ENCODE measurements at regions not wholly inside any gene's neighbourhood (a gene's known extent, or its start where the extent isn't known, plus 50 kb on each side); places are given as distances from the start of the nearest gene placed in this dataset.

DNA sequence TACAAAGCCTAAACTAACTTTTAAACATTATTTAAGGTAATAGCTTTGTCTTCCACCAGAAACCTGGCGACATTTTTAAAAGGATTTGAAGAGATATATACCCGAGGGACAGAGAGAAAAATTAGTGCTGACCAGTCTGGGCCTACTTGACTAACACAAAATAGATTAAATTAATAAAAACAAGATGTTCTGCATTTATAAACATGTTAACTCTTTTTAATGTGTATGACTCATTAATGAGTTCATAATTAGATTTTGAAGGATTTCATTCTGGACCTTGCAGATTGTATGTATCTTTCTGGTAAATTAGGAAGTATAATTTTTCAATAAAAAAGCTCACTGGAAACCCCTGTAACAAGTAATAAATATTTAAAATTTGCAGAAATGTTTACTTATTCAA, 459.1 kb upstream of the CDH9 start:
- no peak for ATAC-seq (ENCODE audit: insufficient read depth, low read depth)
- Histone ChIP-seq H3K9ac (ENCODE audit: low read depth, low read length) (no peak overlapping the region), H2AFZ (ENCODE audit: low read depth, low read length) (no peak overlapping the region), H3K27ac (ENCODE audit: low read length) (no peak overlapping the region), H3K4me2 (ENCODE audit: insufficient read depth, low read length) (no peak overlapping the region), H4K20me1 (ENCODE audit: insufficient read depth, low read length) (no peaks in the 10 kb centered on the region), H3K9me3 (ENCODE audit: insufficient read depth, low read length, severe bottlenecking) (no peaks in the 10 kb centered on the region), H3K79me2 (ENCODE audit: insufficient read depth, low read length) (no peaks in the 10 kb centered on the region), H3K36me3 (ENCODE audit: insufficient read depth, low read length) (no peaks in the 10 kb centered on the region), H3K4me3 (ENCODE audit: low read depth in 1 of 2, low read length in 2 of 2) (no peak overlapping the region), H3K4me1 (ENCODE audit: insufficient read depth, low read length) (no peaks in the 10 kb centered on the region), H3K27me3 (ENCODE audit: insufficient read depth, low read length, poor library complexity) (no peaks in the 10 kb centered on the region)
- TF ChIP-seq, protein P1, sequence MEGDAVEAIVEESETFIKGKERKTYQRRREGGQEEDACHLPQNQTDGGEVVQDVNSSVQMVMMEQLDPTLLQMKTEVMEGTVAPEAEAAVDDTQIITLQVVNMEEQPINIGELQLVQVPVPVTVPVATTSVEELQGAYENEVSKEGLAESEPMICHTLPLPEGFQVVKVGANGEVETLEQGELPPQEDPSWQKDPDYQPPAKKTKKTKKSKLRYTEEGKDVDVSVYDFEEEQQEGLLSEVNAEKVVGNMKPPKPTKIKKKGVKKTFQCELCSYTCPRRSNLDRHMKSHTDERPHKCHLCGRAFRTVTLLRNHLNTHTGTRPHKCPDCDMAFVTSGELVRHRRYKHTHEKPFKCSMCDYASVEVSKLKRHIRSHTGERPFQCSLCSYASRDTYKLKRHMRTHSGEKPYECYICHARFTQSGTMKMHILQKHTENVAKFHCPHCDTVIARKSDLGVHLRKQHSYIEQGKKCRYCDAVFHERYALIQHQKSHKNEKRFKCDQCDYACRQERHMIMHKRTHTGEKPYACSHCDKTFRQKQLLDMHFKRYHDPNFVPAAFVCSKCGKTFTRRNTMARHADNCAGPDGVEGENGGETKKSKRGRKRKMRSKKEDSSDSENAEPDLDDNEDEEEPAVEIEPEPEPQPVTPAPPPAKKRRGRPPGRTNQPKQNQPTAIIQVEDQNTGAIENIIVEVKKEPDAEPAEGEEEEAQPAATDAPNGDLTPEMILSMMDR (IDR thresholded peaks at IDR 0.05; ENCODE audit: borderline replicate concordance, extremely low read depth, low read length, poor library complexity, severe bottlenecking), result no peak
- no peak for TF ChIP-seq EZH2 (IDR thresholded peaks at IDR 0.05; ENCODE audit: borderline replicate concordance, low read depth, low read length, severe bottlenecking)
- DNase-seq, result no peak

DNA sequence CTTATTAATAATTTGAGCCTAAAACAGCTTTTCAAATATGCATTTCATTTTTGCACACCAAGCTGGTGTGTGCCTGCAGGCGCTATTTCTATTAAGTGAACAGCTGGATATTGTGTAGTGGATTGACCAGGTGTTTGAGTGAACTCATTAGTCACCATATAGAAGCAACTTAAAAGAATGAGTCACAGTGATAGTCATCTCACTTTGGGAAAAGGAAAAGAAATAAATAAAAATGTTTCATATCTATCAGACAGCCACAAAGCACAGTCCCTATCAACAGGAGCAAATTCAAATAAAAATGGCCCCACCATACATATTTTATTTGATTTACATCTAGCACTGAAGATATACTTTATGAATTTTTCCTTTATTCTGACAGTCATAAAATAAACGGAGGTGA, 456.5 kb upstream of the CDH9 start:
- Histone ChIP-seq H4K20me1 (ENCODE audit: insufficient read depth, low read length) (no peaks in the 10 kb centered on the region), H2AFZ (ENCODE audit: low read depth, low read length) (no peak overlapping the region), H3K9me3 (ENCODE audit: insufficient read depth, low read length, severe bottlenecking) (no peaks in the 10 kb centered on the region), H3K4me2 (ENCODE audit: insufficient read depth, low read length) (no peak overlapping the region), H3K79me2 (ENCODE audit: insufficient read depth, low read length) (no peaks in the 10 kb centered on the region), H3K36me3 (ENCODE audit: insufficient read depth, low read length) (no peaks in the 10 kb centered on the region), H3K27me3 (ENCODE audit: insufficient read depth, low read length, poor library complexity) (no peaks in the 10 kb centered on the region), H3K4me1 (ENCODE audit: insufficient read depth, low read length) (no peaks in the 10 kb centered on the region), H3K9ac (ENCODE audit: low read depth, low read length) (no peak overlapping the region), H3K27ac (ENCODE audit: low read length) (no peak overlapping the region), H3K4me3 (ENCODE audit: low read depth in 1 of 2, low read length in 2 of 2) (no peak overlapping the region)
- ATAC-seq (ENCODE audit: insufficient read depth, low read depth) (no peak), DNase-seq (no peak)
- TF ChIP-seq, protein P1 (IDR thresholded peaks at IDR 0.05; ENCODE audit: borderline replicate concordance, extremely low read depth, low read length, poor library complexity, severe bottlenecking), result no peak
- no peak for TF ChIP-seq EZH2 (IDR thresholded peaks at IDR 0.05; ENCODE audit: borderline replicate concordance, low read depth, low read length, severe bottlenecking)

DNA sequence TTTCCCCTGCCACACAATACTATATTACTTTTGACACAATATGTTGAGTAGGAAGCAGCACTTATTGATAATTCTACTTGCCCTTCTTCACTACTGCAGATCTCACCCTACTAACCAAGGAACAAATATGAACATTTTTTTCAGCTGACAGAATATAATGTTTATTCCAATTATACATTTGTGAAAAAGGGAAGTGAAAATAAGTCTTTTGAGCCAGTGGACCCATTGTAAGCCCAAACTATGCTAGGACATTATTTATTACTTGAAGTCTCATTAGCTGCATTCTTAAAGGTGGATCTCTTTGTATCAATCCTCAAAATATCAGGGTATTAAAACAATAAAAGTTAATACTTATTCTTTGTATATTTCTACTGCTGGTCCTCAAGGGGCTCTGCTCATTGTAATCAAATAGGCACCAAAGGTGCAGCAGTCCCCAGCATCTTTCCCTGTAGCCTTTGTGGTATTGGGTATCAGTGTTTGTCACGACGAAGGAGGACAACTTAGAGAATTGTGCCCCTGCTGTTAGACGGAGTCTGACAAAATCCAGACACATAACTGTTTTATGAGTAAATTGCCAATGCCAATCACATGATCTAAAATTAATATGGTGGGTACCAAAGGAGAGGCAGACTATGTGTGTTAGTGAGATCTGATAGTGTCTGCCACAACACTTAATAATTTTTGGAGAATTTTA, 453.5 kb upstream of the CDH9 start:
- H2AFZ ChIP-seq (ENCODE audit: low read depth, low read length), result no peak overlapping the region
- H3K4me1 ChIP-seq (ENCODE audit: insufficient read depth, low read length), result no peaks in the 10 kb centered on the region
- H3K36me3 ChIP-seq (ENCODE audit: insufficient read depth, low read length), result no peaks in the 10 kb centered on the region
- H3K9me3 ChIP-seq (ENCODE audit: insufficient read depth, low read length, severe bottlenecking), result no peaks in the 10 kb centered on the region
- no peak overlapping the region for H3K4me2 ChIP-seq (ENCODE audit: insufficient read depth, low read length)
- H3K27ac ChIP-seq (ENCODE audit: low read length), result no peak overlapping the region
- no peaks in the 10 kb centered on the region for H4K20me1 ChIP-seq (ENCODE audit: insufficient read depth, low read length)
- H3K4me3 ChIP-seq (ENCODE audit: low read depth in 1 of 2, low read length in 2 of 2), result no peak overlapping the region
- H3K9ac ChIP-seq (ENCODE audit: low read depth, low read length), result no peak overlapping the region
- no peaks in the 10 kb centered on the region for H3K27me3 ChIP-seq (ENCODE audit: insufficient read depth, low read length, poor library complexity)
- H3K79me2 ChIP-seq (ENCODE audit: insufficient read depth, low read length), result no peaks in the 10 kb centered on the region
- ATAC-seq (ENCODE audit: insufficient read depth, low read depth) (no peak), DNase-seq (no peak)
- TF ChIP-seq EZH2 (IDR thresholded peaks at IDR 0.05; ENCODE audit: borderline replicate concordance, low read depth, low read length, severe bottlenecking), result no peak
- TF ChIP-seq, protein P1 (IDR thresholded peaks at IDR 0.05; ENCODE audit: borderline replicate concordance, extremely low read depth, low read length, poor library complexity, severe bottlenecking), result no peak

Data from DND-41 (cell line).